Peyer's patch (tissue), 4 donors: ENCODE measurements at regions not wholly inside any gene's neighbourhood (a gene's known extent, or its start where the extent isn't known, plus 50 kb on each side); places are given as distances from the start of the nearest gene placed in this dataset.

Source experiments
- POLR2A ChIP-seq, 2 donors: fragments of 450-650 bp; IDR thresholded peaks; one replicate each; pipeline ENCODE4 v1.5.1; 2017; ENCODE audit warnings: antibody characterized with exemption in 2 of 2, mild to moderate bottlenecking in 2 of 2, moderate library complexity in 2 of 2
- TF ChIP-seq, protein P1 (sequence below), 6 experiments: fragments of 450-650 bp in 4 of 6; fragments of 200-600 bp in 2 of 6; sonication (generic) in 1 of 6; IDR thresholded peaks; one replicate each; pipeline ENCODE4 v1.5.1; 2017 to 2019; ENCODE audit warnings: antibody characterized with exemption in 6 of 6, mild to moderate bottlenecking in 3 of 6, moderate library complexity in 1 of 6

DNA sequence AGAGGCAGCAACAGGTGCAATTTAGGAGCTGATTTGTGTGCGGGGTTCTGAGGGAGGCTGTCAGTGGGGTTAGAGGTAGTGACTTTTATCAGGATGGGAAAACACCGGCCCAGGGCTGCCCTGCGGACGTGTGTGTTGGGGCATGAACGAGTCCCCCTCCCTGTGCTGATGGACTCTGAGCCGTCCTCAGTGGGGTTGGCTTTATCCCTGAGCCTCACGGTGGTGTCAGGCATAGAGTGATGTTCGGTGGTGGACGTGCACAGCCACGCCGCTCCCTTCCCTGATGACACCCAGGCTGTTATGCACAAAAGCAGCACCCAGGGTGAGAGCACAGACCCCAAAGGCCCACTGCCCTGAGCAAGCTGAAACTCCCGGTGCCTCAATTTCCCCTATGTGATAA is 809.1 kb downstream of the BRD1 start:
- TF ChIP-seq, protein P1, sequence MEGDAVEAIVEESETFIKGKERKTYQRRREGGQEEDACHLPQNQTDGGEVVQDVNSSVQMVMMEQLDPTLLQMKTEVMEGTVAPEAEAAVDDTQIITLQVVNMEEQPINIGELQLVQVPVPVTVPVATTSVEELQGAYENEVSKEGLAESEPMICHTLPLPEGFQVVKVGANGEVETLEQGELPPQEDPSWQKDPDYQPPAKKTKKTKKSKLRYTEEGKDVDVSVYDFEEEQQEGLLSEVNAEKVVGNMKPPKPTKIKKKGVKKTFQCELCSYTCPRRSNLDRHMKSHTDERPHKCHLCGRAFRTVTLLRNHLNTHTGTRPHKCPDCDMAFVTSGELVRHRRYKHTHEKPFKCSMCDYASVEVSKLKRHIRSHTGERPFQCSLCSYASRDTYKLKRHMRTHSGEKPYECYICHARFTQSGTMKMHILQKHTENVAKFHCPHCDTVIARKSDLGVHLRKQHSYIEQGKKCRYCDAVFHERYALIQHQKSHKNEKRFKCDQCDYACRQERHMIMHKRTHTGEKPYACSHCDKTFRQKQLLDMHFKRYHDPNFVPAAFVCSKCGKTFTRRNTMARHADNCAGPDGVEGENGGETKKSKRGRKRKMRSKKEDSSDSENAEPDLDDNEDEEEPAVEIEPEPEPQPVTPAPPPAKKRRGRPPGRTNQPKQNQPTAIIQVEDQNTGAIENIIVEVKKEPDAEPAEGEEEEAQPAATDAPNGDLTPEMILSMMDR (IDR thresholded peaks at IDR 0.05): no peak
- no peak for TF ChIP-seq POLR2A (IDR thresholded peaks at IDR 0.05)
